ENCODE measurements at regions not wholly inside any gene's neighbourhood (a gene's known extent, or its start where the extent isn't known, plus 50 kb on each side); places are given as distances from the start of the nearest gene placed in this dataset.
A peak's percentile ranks its signal among the peaks of the same experiment; 100 is the strongest.

DNA sequence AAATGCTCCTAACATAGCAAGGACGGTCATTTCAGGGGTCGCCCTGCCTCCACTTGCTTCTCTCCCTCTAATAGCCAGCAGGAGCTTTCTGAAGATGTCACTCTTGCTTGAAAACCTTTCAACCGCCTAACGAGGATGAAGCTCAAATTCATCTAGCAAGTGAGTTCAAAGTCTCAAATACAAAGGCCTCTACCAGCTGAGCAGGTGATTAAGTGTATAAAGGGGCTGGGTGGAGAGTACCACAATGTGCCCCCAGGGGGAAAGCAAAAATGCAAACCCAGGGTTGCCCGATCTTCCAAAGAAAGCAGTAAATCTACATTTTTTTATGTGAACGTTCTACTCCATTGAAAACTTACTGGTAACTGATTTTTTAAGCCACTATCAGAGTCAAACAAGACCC is 50.4 kb upstream of the GRIP2 start:
- DNase-seq: no peak

DNA sequence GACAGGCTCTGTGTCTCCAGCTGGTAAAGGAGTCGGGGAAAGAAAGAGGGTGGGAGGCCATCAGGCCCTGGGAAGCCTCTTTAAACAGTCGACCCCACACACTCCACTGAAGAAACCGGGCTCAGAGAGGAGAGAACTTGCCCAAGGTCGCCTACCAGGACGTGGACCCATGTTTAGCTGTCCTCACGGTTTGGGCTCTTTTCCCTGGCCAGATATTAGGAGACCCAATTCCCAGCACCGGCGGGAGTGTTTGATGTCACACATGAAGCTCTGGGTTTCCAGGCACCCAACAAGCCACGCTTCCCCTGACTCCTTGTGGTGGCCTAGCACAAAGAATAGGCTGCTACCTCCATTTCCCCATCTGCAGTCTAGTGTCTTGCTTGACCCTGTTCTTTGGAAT is 52.2 kb upstream of the GRIP2 start:
- DNase-seq: no peak

DNA sequence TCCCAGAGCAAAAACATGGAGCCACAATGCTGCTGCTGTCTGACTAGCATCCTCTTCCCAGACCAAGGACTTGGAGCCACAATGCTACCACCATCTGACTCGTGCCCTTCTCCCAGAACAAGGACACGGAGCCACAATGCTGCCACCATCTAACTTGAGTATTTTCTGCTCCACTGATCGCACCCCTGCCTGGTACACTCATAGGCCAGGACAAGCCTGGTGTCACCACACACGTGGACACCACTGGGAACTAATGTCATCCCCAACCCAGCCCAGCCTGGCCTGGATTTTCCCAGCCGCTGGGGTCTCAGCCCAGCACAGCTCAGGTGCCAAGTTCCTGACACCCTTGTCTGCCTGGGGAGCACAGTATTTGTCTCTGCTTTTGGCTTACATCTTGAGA is 52.7 kb upstream of the GRIP2 start:
- no peak for DNase-seq

DNA sequence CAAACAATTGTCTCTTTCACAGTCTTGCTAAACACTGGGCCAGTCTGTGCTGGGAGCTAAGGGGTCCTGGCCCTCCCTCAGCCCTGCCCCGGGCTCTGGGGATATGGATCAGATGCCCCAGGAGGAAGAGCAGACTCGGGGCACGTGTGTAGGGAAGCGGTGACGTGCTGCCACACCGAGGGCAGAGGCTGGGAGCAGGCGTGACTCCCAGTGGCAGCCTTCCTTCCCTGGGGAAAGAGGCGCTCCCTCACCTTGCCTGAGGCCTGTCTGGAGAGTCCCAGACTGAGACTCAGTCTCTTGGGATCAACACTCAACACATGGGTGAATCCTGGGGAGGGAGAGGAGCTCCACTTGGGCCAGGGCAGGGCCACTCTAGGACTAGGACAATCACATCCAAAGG is 54.1 kb upstream of the GRIP2 start:
- no peak for DNase-seq

DNA sequence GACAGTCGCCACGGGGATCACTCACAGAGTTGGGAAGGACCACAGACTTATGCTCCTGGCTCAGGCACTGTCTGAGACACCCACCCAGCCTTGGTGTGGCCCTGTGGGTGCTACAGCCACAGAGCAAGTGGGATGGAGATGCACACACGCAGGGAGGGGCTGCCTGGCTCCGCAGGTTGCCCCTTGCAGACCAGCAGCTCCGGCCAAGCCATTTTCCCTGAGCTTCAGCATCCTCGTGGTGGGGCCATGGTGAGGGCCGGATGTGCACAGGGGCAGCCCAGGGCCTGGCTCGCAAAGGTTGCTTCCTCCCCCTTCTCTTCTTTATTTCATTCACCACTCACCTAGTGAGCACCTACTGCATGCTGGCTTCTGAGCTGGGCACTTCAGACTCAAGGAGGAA is 55.4 kb upstream of the GRIP2 start:
- no peak for DNase-seq

DNA sequence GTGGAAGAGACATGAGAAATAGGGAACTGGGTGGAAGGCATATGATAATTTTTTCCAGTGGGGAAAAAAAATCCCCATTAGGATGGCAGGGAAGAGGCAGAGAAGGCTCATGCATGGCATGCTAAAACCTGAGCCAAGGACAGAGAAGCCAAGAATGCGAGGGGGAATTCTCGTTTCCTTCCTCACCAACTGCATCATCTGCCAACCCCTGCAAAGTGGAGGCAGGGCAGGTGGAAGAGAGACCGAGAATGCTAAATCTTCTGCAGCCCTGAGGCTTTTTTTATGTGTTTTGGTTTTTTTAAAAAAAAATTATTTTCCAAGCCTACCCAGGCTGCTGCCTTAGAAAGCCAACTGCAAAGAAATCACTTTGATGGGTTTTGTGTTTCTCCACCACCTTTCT is 54.3 kb upstream of the CCDC174 start:
- DNase-seq: no peak

DNA sequence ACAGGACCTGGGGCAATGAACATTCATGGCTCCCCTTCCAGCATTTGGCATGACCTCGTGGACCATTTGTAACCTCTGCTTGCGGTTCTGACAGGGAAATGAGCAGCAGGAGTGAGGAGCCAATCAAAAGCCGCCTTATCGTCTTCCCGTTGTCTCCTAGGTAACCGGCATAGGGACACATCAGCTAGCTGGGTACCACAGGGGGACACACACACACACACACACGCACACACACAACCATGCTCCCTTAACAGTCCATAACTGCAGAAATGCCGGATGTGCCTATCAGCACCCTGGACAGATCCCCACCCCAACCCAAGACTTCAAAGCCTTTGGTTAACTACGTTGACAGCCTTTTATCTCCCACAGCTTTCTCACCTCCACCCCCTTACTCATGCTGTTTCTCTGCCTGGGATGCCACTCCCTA is 53.4 kb upstream of the CCDC174 start:
- peak; percentile 49 for DNase-seq

DNA sequence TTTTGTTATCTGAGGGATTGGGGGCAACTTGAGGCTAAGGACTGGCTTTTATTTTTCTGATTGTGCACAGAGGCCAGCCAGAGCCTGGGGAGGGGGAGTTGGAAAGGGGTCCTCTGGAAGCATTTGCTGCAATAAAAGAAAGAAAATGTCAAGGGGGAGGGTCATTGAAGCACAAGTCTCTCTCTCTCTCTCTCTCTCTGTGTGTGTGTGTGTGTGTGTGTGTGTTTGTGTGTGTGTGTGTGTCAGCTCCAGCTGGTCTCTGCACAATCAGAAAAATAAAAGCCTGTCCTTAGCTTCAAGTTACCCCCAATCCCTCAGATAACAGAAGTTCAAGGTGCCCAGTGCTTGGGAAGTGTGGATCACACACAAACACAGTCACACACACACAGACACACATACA is 52.1 kb upstream of the CCDC174 start:
- DNase-seq: no peak

DNA sequence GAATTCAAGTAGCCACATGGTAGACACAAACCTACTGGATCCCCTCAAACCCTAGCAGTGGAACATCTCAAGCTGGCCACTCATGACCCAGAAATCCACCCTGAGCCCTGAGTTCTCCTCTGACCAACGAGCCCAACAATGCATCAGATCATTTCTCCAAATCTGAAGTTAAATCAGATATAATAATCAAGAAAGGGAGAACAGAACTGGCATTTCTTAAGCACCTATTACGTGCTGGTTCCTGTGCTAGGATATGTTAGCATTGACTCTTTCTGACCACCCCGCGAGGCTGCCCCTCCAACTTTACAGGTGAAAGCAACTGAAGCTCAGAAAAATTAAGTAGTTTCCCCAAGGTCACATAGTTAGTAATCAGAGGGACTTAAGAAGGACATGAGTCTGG is 51.5 kb upstream of the CCDC174 start:
- DNase-seq: no peak

DNA sequence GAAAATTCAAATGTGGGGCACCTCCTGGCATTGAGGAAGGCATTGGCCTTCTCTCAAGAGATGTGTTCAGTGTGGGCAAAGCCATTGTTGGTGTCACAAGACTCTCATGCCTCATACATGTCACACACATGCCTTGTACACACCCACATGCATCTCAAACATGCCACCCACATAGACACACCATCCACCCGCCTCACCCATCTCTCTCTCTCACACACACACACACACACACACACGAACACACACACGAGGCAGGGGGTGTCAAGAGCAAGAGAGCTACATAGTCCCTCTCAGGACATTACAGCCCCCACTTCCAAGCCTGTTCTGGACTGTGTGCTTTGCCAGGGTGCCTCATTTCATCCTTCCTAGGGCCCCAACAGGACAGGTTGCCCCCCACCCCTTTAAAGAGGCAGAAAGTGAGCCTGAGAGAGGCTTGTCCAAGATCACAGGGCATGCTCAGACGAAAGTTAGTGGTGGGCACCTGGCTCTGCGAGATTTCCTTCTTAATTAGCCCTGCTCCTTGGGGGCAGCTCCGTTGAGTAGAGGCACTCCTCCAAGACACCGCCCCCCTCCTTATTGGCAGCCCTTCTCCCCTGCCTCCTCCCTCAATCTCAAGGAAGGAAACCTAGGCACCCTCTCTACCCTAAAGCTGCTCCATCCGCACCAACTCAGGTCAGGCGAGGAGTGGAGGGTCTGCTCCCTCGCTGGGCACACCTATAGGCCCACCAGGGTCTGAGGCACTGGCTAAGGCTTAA is 50.5 kb upstream of the CCDC174 start:
- no peak for DNase-seq

DNA sequence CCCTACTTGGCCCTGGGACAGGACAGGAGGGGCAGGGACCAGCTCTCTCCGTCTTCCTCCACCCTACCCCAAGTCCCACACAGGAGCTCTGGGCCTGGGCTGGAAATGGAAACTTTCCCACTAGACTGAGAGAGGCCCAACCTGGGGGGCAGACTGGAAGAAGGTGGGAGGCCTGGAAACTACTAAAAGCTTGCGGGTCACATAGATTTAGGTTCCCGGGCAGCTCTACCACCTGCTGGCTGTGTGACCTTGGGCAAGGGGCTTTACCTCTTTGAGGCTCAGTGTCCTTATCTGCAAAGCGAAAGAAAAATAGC is 49.9 kb upstream of the CCDC174 start:
- no peak for DNase-seq

All from hematopoietic multipotent progenitor cell treated with erythropoietin and hydrocortisone succinate and interleukin-3 and kit ligand, for 8 days (in vitro differentiated cells).